Activated CD8-positive, alpha-beta memory T cell treated with anti-CD3 and anti-CD28 coated beads, Interleukin-2, amount 50 U/mL, for 24 hours (primary cell): ENCODE measurements at regions not wholly inside any gene's neighbourhood (a gene's known extent, or its start where the extent isn't known, plus 50 kb on each side); places are given as distances from the start of the nearest gene placed in this dataset.

Experiments used
- DNase-seq: peaks from one replicate; pipeline ENCODE4 v3.0.0-alpha.2; 2020; ENCODE audit errors: extremely low read depth

- DNase-seq, result no peak
Measured at GRCh38 chr20:20827992-20828597, 115.7 kb upstream of the RALGAPA2 start.

- DNase-seq, result no peak
Measured at GRCh38 chr20:20824924-20825584, 112.6 kb upstream of the RALGAPA2 start.

- no peak for DNase-seq
Measured at GRCh38 chr20:20823476-20823881, 111.0 kb upstream of the RALGAPA2 start.

GRCh38 chr20:20821484-20822260, 109.2 kb upstream of the RALGAPA2 start:
- DNase-seq, result no peak

GRCh38 chr20:20820785-20821483, 108.5 kb upstream of the RALGAPA2 start:
- no peak for DNase-seq

GRCh38 chr20:20820104-20820503, 107.7 kb upstream of the RALGAPA2 start:
- no peak for DNase-seq

GRCh38 chr20:20816969-20817755, 104.7 kb upstream of the RALGAPA2 start:
- DNase-seq, result no peak

- DNase-seq, result no peak
Measured at GRCh38 chr20:20815711-20816455, 103.4 kb upstream of the RALGAPA2 start.

GRCh38 chr20:20814685-20815084, 102.2 kb upstream of the RALGAPA2 start:
- DNase-seq, result no peak

GRCh38 chr20:20812136-20812535, 99.7 kb upstream of the RALGAPA2 start:
- DNase-seq, result no peak

- DNase-seq, result no peak
Measured at GRCh38 chr20:20808016-20808415, 95.6 kb upstream of the RALGAPA2 start.

- no peak for DNase-seq
Measured at GRCh38 chr20:20806121-20807095, 94.0 kb upstream of the RALGAPA2 start.

- no peak for DNase-seq
Measured at GRCh38 chr20:20803011-20803410, 90.6 kb upstream of the RALGAPA2 start.

- no peak for DNase-seq
Measured at GRCh38 chr20:20802328-20802727, 89.9 kb upstream of the RALGAPA2 start.

- DNase-seq, result no peak
Measured at GRCh38 chr20:20799716-20800312, 87.4 kb upstream of the RALGAPA2 start.

- no peak for DNase-seq
Measured at GRCh38 chr20:20797521-20798310, 85.3 kb upstream of the RALGAPA2 start.

GRCh38 chr20:20796766-20797440, 84.5 kb upstream of the RALGAPA2 start:
- no peak for DNase-seq

- DNase-seq, result no peak
Measured at GRCh38 chr20:20795721-20796120, 83.3 kb upstream of the RALGAPA2 start.
